H1 (cell line): ENCODE measurements at regions not wholly inside any gene's neighbourhood (a gene's known extent, or its start where the extent isn't known, plus 50 kb on each side); places are given as distances from the start of the nearest gene placed in this dataset.

Source experiments
- CTCF ChIA-PET: fragments of 300-600 bp; sonication (Branson Sonifier 250); formaldehyde crosslinking; loops from one replicate; lab custom pipeline; 2021; ENCODE audit not compliant: partially characterized antibody; lab: Charles Lee
- POLR2A ChIA-PET: fragments of 300-600 bp; sonication (Branson Sonifier 250); formaldehyde crosslinking; loops from one replicate; lab custom pipeline; 2021; ENCODE audit warnings: inconsistent platforms; ENCODE audit not compliant: partially characterized antibody; lab: Charles Lee
- DNase-seq, 2 experiments: peaks; one replicate each; pipeline versions ENCODE4 v3.0.0 to v3.0.0-alpha.2; 2010 to 2022; ENCODE audit warnings: low spot score in 2 of 2, low read depth in 1 of 2, mixed read lengths in 1 of 2
- FAIRE-seq: peaks from 2 replicates; lab custom pipeline; 2011; peaks lifted over from hg19 to GRCh38; lab: Jason Lieb, UNC
- H2AFZ ChIP-seq: 2 replicates; pipeline ENCODE4 v1.8.1; 2012; ENCODE audit warnings: low read length, inconsistent platforms
- H2AK5ac ChIP-seq: 2 replicates; pipeline ENCODE4 v1.6.1; 2013; ENCODE audit warnings: low read depth, low read length
- H2BK120ac ChIP-seq: replicated peaks from 2 replicates; pipeline ENCODE3; 2013; ENCODE audit warnings: low read depth, low read length, inconsistent platforms
- H2BK12ac ChIP-seq: 2 replicates; pipeline ENCODE4 v1.6.1; 2013; ENCODE audit warnings: low read depth, low read length
- H2BK15ac ChIP-seq: 2 replicates; pipeline ENCODE4 v1.6.1; 2013; ENCODE audit warnings: low read length
- H2BK20ac ChIP-seq: 2 replicates; pipeline ENCODE4 v1.6.1; 2013; ENCODE audit warnings: low read length
- H2BK5ac ChIP-seq: 2 replicates; pipeline ENCODE4 v1.6.1; 2013; ENCODE audit warnings: low read depth, low read length
- H3K14ac ChIP-seq: 2 replicates; pipeline ENCODE4 v1.6.1; 2013; ENCODE audit warnings: inconsistent platforms; ENCODE audit not compliant: insufficient read length
- H3K18ac ChIP-seq: 2 replicates; pipeline ENCODE4 v1.6.1; 2013; ENCODE audit warnings: low read length; ENCODE audit errors: extremely low read depth
- H3K23ac ChIP-seq: 2 replicates; pipeline ENCODE4 v1.6.1; 2013; ENCODE audit warnings: inconsistent platforms; ENCODE audit not compliant: insufficient read length
- H3K23me2 ChIP-seq: 2 replicates; pipeline ENCODE4 v1.6.1; 2013; ENCODE audit warnings: low read depth, low read length
- H3K27ac ChIP-seq: 2 replicates; pipeline ENCODE4 v1.6.1; 2011; ENCODE audit warnings: low read depth, low read length, inconsistent platforms
- H3K27me3 ChIP-seq, 4 experiments: replicated peaks in 1 of 4; 1 replicate in 1 of 4; 2 replicates in 3 of 4; pipeline versions ENCODE4 v1.6.1 to v1.8.1; 2011 to 2013; ENCODE audit warnings: low read length in 3 of 4, mild to moderate bottlenecking in 3 of 4, inconsistent platforms in 2 of 4, mixed read lengths in 2 of 4, moderate library complexity in 1 of 4; ENCODE audit not compliant: control insufficient read depth in 3 of 4, insufficient read depth in 3 of 4; ENCODE audit errors: extremely low read depth in 1 of 4
- H3K36me3 ChIP-seq, 4 experiments: 2 replicates each; pipeline versions ENCODE4 v1.6.1 to v1.8.1; 2011 to 2013; ENCODE audit warnings: mild to moderate bottlenecking in 4 of 4, low read length in 3 of 4, moderate library complexity in 2 of 4, control low read depth in 1 of 4, inconsistent platforms in 1 of 4; ENCODE audit not compliant: insufficient read depth in 4 of 4, control insufficient read depth in 2 of 4
- H3K4ac ChIP-seq: replicated peaks from 2 replicates; pipeline ENCODE3; 2013; ENCODE audit warnings: low read length, low read depth, mixed read lengths, inconsistent platforms; ENCODE audit not compliant: insufficient read length
- H3K4me1 ChIP-seq, 4 experiments: replicated peaks in 1 of 4; 1 replicate in 1 of 4; 2 replicates in 3 of 4; pipeline versions ENCODE4 v1.6.1 to v1.8.1; 2011 to 2013; ENCODE audit warnings: low read length in 3 of 4, inconsistent platforms in 2 of 4, mixed read lengths in 1 of 4; ENCODE audit not compliant: insufficient read depth in 4 of 4, control insufficient read depth in 3 of 4
- H3K4me2 ChIP-seq, 2 experiments: 2 replicates each; pipeline versions ENCODE4 v1.6.1 to v1.8.1; 2011 to 2013; ENCODE audit warnings: low read depth in 2 of 2, low read length in 2 of 2, control low read depth in 1 of 2, inconsistent platforms in 1 of 2, mild to moderate bottlenecking in 1 of 2; ENCODE audit not compliant: insufficient read depth in 1 of 2
- H3K4me3 ChIP-seq, 4 experiments: fragments of 200-600, 300-600 bp in 1 of 4; sonication (generic), shearing (Covaris generic), sonication (Bioruptor Twin) in 1 of 4; 2 replicates each; pipeline versions ENCODE4 v1.5.1 to v1.8.1; 2011 to 2016; ENCODE audit warnings: low read length in 4 of 4, low read depth in 3 of 4, control low read depth in 2 of 4, inconsistent platforms in 2 of 4, mild to moderate bottlenecking in 2 of 4, mixed read lengths in 1 of 4, moderate library complexity in 1 of 4; ENCODE audit not compliant: insufficient read depth in 2 of 4; ENCODE audit errors: extremely low read depth in 1 of 4
- H3K56ac ChIP-seq: replicated peaks from 2 replicates; pipeline ENCODE3; 2013; ENCODE audit warnings: low read depth, mild to moderate bottlenecking, mixed read lengths, low read length, inconsistent platforms; ENCODE audit not compliant: insufficient read length
- H3K79me1 ChIP-seq: 2 replicates; pipeline ENCODE4 v1.6.1; 2013; ENCODE audit warnings: low read depth, low read length, control low read depth
- H3K79me2 ChIP-seq, 2 experiments: 2 replicates each; pipeline versions ENCODE4 v1.6.1 to v1.8.1; 2012 to 2013; ENCODE audit warnings: low read length in 2 of 2, mild to moderate bottlenecking in 2 of 2, inconsistent platforms in 1 of 2; ENCODE audit not compliant: insufficient read depth in 2 of 2, control insufficient read depth in 1 of 2
- H3K9ac ChIP-seq, 4 experiments: replicated peaks in 1 of 4; 1 replicate in 1 of 4; 2 replicates in 3 of 4; pipeline versions ENCODE4 v1.6.1 to v1.8.1; 2011 to 2013; ENCODE audit warnings: low read depth in 3 of 4, low read length in 3 of 4, control low read depth in 2 of 4, mild to moderate bottlenecking in 2 of 4, moderate library complexity in 2 of 4, inconsistent platforms in 1 of 4; ENCODE audit errors: extremely low read depth in 1 of 4
- H3K9me3 ChIP-seq, 2 experiments: 2 replicates each; pipeline versions ENCODE4 v1.6.1 to v1.8.1; 2012 to 2013; ENCODE audit warnings: mild to moderate bottlenecking in 2 of 2, moderate library complexity in 2 of 2, control low read depth in 1 of 2, inconsistent platforms in 1 of 2, low read depth in 1 of 2, low read length in 1 of 2, mixed read lengths in 1 of 2; ENCODE audit not compliant: insufficient read depth in 2 of 2
- H4K20me1 ChIP-seq, 2 experiments: replicated peaks in 1 of 2; 2 replicates each; pipeline versions ENCODE3 to v1.8.1; 2011 to 2013; ENCODE audit warnings: inconsistent platforms in 2 of 2, low read length in 2 of 2, mild to moderate bottlenecking in 1 of 2; ENCODE audit not compliant: insufficient read depth in 2 of 2, control insufficient read depth in 1 of 2
- H4K5ac ChIP-seq: 2 replicates; pipeline ENCODE4 v1.6.1; 2013; ENCODE audit warnings: low read length, low read depth, mixed read lengths, inconsistent platforms; ENCODE audit not compliant: insufficient read length
- H4K8ac ChIP-seq: 2 replicates; pipeline ENCODE4 v1.8.0; 2013; ENCODE audit warnings: mild to moderate bottlenecking, moderate library complexity, low read length, inconsistent platforms; ENCODE audit not compliant: insufficient read depth; ENCODE audit errors: extremely low read depth
- H4K91ac ChIP-seq: replicated peaks from 2 replicates; pipeline ENCODE3; 2013; ENCODE audit warnings: low read length, mixed read lengths, inconsistent platforms; ENCODE audit not compliant: insufficient read length
- CBX8 ChIP-seq: fragments of 300-800, 300-1000 bp; sonication (generic); IDR thresholded peaks from 2 replicates; pipeline ENCODE4 v1.7.1; 2016; ENCODE audit warnings: low read depth, low read length, borderline replicate concordance
- CHD2 ChIP-seq: IDR thresholded peaks from 2 replicates; pipeline ENCODE4 v1.6.1; 2012; ENCODE audit warnings: low read length, improper control_type of control experiment
- EZH2 ChIP-seq: fragments of 200-600 bp; sonication (generic); IDR thresholded peaks from 2 replicates; pipeline ENCODE4 v1.7.1; 2012; ENCODE audit warnings: low read depth, mild to moderate bottlenecking, moderate library complexity, low read length, inconsistent platforms; ENCODE audit not compliant: severe bottlenecking
- HDAC6 ChIP-seq: IDR thresholded peaks from one replicate; pipeline ENCODE4 v1.7.1; 2012; ENCODE audit warnings: low read depth, mild to moderate bottlenecking, inconsistent platforms, low read length, moderate library complexity
- JUND ChIP-seq: IDR thresholded peaks from 2 replicates; pipeline ENCODE4 v1.6.1; 2011; ENCODE audit warnings: mild to moderate bottlenecking, improper control_type of control experiment, low read length
- RFX5 ChIP-seq: IDR thresholded peaks from 2 replicates; pipeline ENCODE4 v1.6.1; 2011; ENCODE audit warnings: low read depth, low read length, improper control_type of control experiment, borderline replicate concordance
- SP2 ChIP-seq: IDR thresholded peaks from 2 replicates; pipeline ENCODE4 v1.6.1; 2012; ENCODE audit warnings: mild to moderate bottlenecking, low read length, inconsistent platforms
- TEAD4 ChIP-seq: IDR thresholded peaks from 2 replicates; pipeline ENCODE4 v1.6.1; 2012; ENCODE audit warnings: low read depth, low read length, inconsistent platforms, mixed read lengths
- WGBS, 2 experiments: shearing (Covaris generic) in 1 of 2; methylation state at CpG; one replicate each; pipeline versions ENCODE4 v1.1.6 to v1.1.7; 2013 to 2015; ENCODE audit warnings: low lambda C conversion rate in 2 of 2, mixed read lengths in 2 of 2, inconsistent platforms in 1 of 2, low coverage in 1 of 2, missing lambda C conversion rate in 1 of 2; ENCODE audit not compliant: insufficient replicate concordance in 2 of 2, insufficient coverage in 1 of 2, insufficient read length in 1 of 2; ENCODE audit errors: extremely low coverage in 1 of 2, missing lambda C conversion rate in 1 of 2; 5-methylcytosine and 5-hydroxymethylcytosine counted together

- Histone ChIP-seq H3K9ac (no peak overlapping the region), H2BK120ac (no peak overlapping the region), H2AK5ac (no peak overlapping the region), H3K18ac (no peak overlapping the region), H3K23me2 (no peaks in the 10 kb centered on the region), H4K5ac (no peak overlapping the region), H3K23ac (no peak overlapping the region), H2BK20ac (no peak overlapping the region), H2AFZ (no peak overlapping the region), H3K4me3 (no peak overlapping the region), H3K4me1 (no peaks in the 10 kb centered on the region), H2BK5ac (no peak overlapping the region), H3K27me3 (no peaks in the 10 kb centered on the region), H3K56ac (no peak overlapping the region), H4K8ac (no peak overlapping the region), H3K14ac (no peak overlapping the region), H2BK12ac (no peak overlapping the region), H4K20me1 (no peaks in the 10 kb centered on the region), H3K79me2 (no peaks in the 10 kb centered on the region), H3K4me2 (no peak overlapping the region), H4K91ac (no peak overlapping the region), H2BK15ac (no peak overlapping the region), H3K9me3 (peaks cover 0 to 2% of the 10 kb centered on the region in 2 experiments; a peak in 1 of 4 replicates), H3K27ac (no peak overlapping the region), H3K36me3 (no peaks in the 10 kb centered on the region), H3K4ac (no peak overlapping the region), H3K79me1 (no peaks in the 10 kb centered on the region)
- ChIA-PET POLR2A (no interaction called here), CTCF (interaction anchor here (1.3 kb wide), 1 partner anchor 184 kb away, joined by 3 read pairs; no protein-coding TSS in a partner anchor)
- FAIRE-seq: no peak
- TF ChIP-seq SP2 (no peak), CHD2 (no peak), EZH2 (no peak), CBX8 (no peak), TEAD4 (no peak), HDAC6 (no peak), RFX5 (no peak), JUND (no peak)
- no peak for DNase-seq
- 92% methylated on average over 9 of the region's 9 CpGs; no CpG with 5 or more reads in 1 of the 2 experiments for WGBS, 2 experiments
Measured at GRCh38 chr16:52376676-52377280, 170.2 kb downstream of the TOX3 start.
